NT2/D1 (cell line): ENCODE measurements at regions not wholly inside any gene's neighbourhood (a gene's known extent, or its start where the extent isn't known, plus 50 kb on each side); places are given as distances from the start of the nearest gene placed in this dataset.

Source experiments
- DNase-seq: peaks from one replicate; pipeline ENCODE4 v3.0.0-alpha.2; 2011; ENCODE audit warnings: low read depth, low spot score
- H3K27me3 ChIP-seq: 2 replicates; pipeline ENCODE4 v1.6.0; 2011; ENCODE audit warnings: mild to moderate bottlenecking; ENCODE audit not compliant: insufficient read length, insufficient read depth
- H3K36me3 ChIP-seq: 2 replicates; pipeline ENCODE4 v1.6.1; 2011; ENCODE audit warnings: mild to moderate bottlenecking, low read length, mixed read lengths; ENCODE audit not compliant: insufficient read depth, insufficient read length
- H3K4me1 ChIP-seq: 2 replicates; pipeline ENCODE4 v1.5.1; 2011; ENCODE audit not compliant: insufficient read depth, insufficient read length
- H3K4me3 ChIP-seq: 2 replicates; pipeline ENCODE4 v1.5.1; 2011; ENCODE audit warnings: low read depth; ENCODE audit not compliant: insufficient read length
- H3K9ac ChIP-seq: 2 replicates; pipeline ENCODE4 v1.6.0; 2011; ENCODE audit warnings: low read depth; ENCODE audit not compliant: insufficient read length
- H3K9me3 ChIP-seq: 2 replicates; pipeline ENCODE4 v1.5.1; 2011; ENCODE audit warnings: mild to moderate bottlenecking, low read length; ENCODE audit not compliant: insufficient read depth
- SUZ12 ChIP-seq: IDR thresholded peaks from 2 replicates; pipeline ENCODE4 v1.6.1; 2011; ENCODE audit not compliant: insufficient read length, insufficient read depth; ENCODE audit errors: extremely low read depth
- YY1 ChIP-seq: IDR thresholded peaks from 2 replicates; pipeline ENCODE4 v1.6.1; 2011; ENCODE audit not compliant: insufficient read length, insufficient read depth
- ZNF274 ChIP-seq: IDR thresholded peaks from 2 replicates; pipeline ENCODE4 v1.6.1; 2011; ENCODE audit warnings: mild to moderate bottlenecking, low read depth, low read length

DNA sequence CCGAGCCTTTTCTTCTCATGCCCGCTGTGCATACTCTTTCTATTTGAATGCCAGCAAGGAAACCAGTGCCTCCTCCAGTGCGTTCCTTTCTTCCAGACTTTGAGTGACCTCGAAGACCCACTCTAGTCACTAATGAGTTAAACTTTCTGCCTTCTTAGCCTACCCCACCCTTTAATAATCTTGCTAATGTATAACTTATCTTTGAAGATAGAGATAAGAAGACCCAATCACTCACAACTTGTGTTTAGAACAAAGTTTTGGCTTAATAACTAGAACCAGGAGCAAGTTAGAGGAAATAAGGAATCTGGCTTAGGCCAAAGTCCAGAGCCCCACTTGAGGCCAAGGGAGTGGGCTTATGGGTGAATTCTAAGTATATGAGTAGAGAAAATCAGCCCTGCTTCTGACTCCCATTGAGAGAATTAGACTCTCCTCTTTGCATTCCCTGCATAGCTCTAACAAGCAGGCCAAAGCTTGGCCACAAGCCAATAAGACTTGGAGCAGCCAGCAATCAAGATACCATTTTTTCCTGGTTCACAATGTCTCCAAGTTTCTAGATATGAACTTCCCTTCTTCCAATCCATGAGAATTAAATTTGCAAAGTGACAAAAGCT, 181.5 kb upstream of the PIK3R1 start:
- H3K4me1 ChIP-seq: no peaks in the 10 kb centered on the region
- no peak for TF ChIP-seq YY1
- no peak for TF ChIP-seq ZNF274
- no peak for TF ChIP-seq SUZ12
- DNase-seq: no peak
- H3K4me3 ChIP-seq: no peak overlapping the region
- H3K9ac ChIP-seq: no peak overlapping the region
- no peaks in the 10 kb centered on the region for H3K9me3 ChIP-seq
- H3K27me3 ChIP-seq: no peaks in the 10 kb centered on the region
- H3K36me3 ChIP-seq: no peaks in the 10 kb centered on the region

DNA sequence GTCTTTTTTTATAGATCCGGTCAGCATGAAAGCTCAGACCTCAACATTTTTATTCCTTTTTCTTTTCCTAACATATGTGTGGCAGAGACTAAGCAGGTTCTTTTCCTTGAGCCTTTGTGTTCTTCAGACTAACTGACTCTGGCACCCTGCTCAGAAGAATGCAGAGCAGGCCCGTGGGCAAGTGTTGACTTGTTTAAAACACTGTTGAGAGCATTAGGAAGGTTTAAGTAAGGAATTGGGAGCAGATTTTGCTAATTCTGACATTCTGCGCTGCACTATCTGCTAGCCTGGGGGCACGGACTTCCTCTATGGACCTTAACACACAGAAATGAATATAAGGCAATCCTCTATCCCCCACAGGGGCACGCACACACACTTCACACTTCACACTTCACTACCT, 182.5 kb upstream of the PIK3R1 start:
- DNase-seq: no peak
- no peaks in the 10 kb centered on the region for H3K36me3 ChIP-seq
- TF ChIP-seq YY1 (no peak), SUZ12 (no peak), ZNF274 (no peak)

GRCh38 chr5:68032216-68032762, 183.3 kb upstream of the PIK3R1 start:
- Histone ChIP-seq H3K9me3 (no peaks in the 10 kb centered on the region), H3K9ac (no peak overlapping the region), H3K4me3 (no peak overlapping the region), H3K4me1 (no peaks in the 10 kb centered on the region), H3K27me3 (no peaks in the 10 kb centered on the region), H3K36me3 (no peaks in the 10 kb centered on the region)
- no peak for DNase-seq
- no peak for TF ChIP-seq SUZ12
- TF ChIP-seq YY1: no peak
- TF ChIP-seq ZNF274: no peak

More for the DNA sequence above, 182.5 kb upstream of the PIK3R1 start:
- H3K27me3 ChIP-seq: no peaks in the 10 kb centered on the region
- no peak overlapping the region for H3K9ac ChIP-seq
- no peaks in the 10 kb centered on the region for H3K9me3 ChIP-seq
- no peaks in the 10 kb centered on the region for H3K4me1 ChIP-seq
- no peak overlapping the region for H3K4me3 ChIP-seq

- Histone ChIP-seq H3K9ac (no peak overlapping the region), H3K4me3 (no peak overlapping the region), H3K4me1 (no peaks in the 10 kb centered on the region), H3K36me3 (no peaks in the 10 kb centered on the region), H3K27me3 (no peaks in the 10 kb centered on the region), H3K9me3 (no peaks in the 10 kb centered on the region)
- TF ChIP-seq YY1 (no peak), ZNF274 (no peak), SUZ12 (no peak)
- DNase-seq: no peak
Measured at GRCh38 chr5:68028131-68028727, 187.3 kb upstream of the PIK3R1 start.

DNA sequence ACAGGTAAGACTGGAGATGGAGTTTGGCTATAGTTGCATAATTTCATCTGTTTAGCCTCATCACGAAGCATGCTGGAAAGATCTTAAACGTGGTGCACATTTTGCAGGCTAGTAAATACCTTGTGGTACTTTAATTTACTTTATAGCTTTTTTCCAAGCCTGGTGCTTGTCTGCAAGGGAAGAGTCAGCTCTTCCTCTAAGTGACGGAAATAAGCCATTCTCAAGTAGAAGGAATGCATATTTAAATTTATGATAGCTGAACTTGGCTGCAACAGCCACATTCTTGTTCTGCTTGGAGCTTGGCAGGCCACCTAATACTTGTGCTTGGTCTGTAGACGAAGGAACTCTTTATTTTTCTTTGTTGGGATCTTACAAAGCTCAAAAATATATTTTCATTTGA, 188.0 kb upstream of the PIK3R1 start:
- TF ChIP-seq YY1: no peak
- TF ChIP-seq ZNF274: no peak
- no peak for TF ChIP-seq SUZ12
- no peak overlapping the region for H3K9ac ChIP-seq
- DNase-seq: no peak

GRCh38 chr5:68026092-68026885, 189.3 kb upstream of the PIK3R1 start:
- Histone ChIP-seq H3K9ac (no peak overlapping the region), H3K27me3 (no peaks in the 10 kb centered on the region), H3K4me1 (no peaks in the 10 kb centered on the region), H3K9me3 (no peaks in the 10 kb centered on the region), H3K4me3 (no peak overlapping the region), H3K36me3 (no peaks in the 10 kb centered on the region)
- DNase-seq: no peak
- no peak for TF ChIP-seq YY1
- no peak for TF ChIP-seq SUZ12

More for the DNA sequence above, 188.0 kb upstream of the PIK3R1 start:
- no peaks in the 10 kb centered on the region for H3K27me3 ChIP-seq
- no peaks in the 10 kb centered on the region for H3K4me1 ChIP-seq
- no peaks in the 10 kb centered on the region for H3K9me3 ChIP-seq
- H3K4me3 ChIP-seq: no peak overlapping the region
- H3K36me3 ChIP-seq: no peaks in the 10 kb centered on the region

DNA sequence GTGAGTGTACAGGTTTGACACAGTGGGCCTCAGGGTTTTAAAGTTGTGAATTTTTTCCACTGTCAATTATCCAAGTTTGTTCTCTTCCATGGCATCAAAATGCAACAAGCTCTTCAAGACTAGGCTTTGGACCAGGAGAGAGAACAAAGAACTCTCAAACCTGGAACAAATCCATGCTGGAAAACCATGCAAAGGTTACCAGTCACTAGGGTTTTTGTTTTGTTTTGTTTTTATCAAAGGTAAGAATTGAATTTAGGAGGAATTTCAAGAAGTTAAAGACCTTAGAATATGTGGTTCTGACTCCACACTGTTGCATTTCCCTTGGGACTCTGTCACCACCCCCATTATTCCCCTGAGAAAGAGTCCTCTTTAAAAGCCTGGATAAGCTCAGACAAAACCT, 191.1 kb upstream of the PIK3R1 start:
- Histone ChIP-seq H3K4me3 (no peak overlapping the region), H3K9me3 (no peaks in the 10 kb centered on the region), H3K36me3 (no peaks in the 10 kb centered on the region), H3K27me3 (no peaks in the 10 kb centered on the region), H3K4me1 (no peaks in the 10 kb centered on the region), H3K9ac (no peak overlapping the region)
- TF ChIP-seq SUZ12 (no peak), YY1 (no peak), ZNF274 (no peak)
- DNase-seq: no peak
